ENCODE measurements at regions not wholly inside any gene's neighbourhood (a gene's known extent, or its start where the extent isn't known, plus 50 kb on each side); places are given as distances from the start of the nearest gene placed in this dataset.

DNA sequence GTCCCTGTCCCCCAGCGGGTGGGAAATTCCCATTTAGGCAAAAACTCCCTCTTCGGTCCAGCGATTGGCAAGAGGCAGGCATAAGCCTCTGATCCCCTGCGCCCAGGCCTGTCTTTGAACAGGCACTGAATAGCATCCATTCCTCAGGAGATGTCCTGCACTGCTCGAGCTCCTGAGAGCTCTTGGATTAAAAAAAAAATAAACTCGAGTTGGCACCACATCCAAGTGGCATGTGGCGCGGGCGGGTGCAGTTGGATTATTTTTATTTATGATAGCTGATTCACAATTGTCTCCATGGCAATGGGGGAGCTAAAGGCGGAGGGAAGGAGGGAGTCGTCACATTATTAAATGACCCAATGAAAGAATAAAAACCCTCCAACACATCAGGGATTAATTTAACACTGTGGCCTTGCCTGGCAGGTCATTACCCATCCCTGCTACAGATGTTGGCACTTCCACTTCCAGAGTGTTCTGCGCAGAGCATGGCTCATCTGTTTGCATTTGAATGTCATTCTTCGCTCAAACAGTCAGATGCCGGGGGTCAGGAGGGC, 207.2 kb downstream of the AACS start:
- DNase-seq, result no peak

DNA sequence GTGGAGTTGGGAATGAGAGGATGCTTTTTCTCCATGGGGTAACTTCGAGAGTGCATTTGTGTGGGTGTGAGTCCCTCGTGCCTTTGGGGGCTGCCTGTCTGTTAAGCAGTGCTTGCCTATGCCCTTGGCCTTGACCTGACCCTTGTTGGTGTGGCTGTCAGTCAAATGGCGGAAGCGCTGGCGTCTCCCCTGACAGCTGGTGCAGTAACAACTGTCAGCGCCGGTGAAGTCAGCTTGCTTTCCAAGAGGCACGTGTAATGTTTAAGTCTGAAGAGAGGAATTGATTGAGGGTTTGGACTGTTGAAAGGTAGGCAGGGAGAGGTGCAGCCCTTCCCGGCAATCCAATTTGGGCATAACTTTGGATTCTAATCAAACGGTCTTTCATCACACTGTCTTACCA, 211.3 kb downstream of the AACS start:
- DNase-seq, result no peak

DNA sequence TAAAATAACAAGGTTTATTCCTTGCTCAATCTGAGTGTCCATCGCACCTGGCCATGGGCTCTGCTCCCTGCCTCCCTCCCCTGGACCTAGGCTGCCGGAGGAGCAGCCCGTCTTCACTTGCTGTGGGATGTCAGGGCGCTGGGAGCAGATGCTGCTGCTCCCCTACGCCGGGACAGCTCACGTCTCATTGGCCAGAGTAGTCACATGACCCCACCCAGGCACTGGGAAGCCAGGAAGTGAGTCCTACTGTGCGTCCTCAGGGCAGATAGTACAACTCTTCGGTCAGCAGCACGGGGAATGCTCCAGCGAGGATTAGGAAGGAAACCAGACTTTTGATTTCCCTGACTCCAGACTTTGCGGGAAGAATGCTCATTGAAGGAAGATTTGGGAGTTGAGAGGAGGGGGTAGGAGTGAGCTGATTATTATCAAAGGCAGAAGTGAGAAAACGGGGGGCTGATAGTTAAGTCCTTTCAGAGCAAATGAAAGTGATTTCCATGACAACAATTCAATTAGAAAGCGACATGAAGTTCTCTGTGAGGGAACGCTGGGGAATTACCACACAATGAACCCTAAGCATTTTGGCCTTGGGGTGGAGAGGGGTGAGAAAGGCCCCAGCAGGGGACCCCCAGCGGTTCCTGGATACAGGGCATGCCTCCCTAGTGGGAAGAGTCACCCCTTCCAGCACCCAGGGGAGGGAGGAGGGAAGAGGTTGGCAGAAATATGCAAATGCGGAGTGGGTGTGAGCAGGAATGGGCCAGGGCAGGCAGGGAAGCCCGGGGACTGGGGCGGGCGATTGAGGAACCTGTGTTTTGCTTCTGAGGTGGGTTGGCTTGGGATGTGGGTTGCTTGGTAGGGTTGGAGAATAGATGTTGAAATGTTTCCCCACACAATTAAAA, 215.5 kb downstream of the AACS start:
- DNase-seq, result no peak

DNA sequence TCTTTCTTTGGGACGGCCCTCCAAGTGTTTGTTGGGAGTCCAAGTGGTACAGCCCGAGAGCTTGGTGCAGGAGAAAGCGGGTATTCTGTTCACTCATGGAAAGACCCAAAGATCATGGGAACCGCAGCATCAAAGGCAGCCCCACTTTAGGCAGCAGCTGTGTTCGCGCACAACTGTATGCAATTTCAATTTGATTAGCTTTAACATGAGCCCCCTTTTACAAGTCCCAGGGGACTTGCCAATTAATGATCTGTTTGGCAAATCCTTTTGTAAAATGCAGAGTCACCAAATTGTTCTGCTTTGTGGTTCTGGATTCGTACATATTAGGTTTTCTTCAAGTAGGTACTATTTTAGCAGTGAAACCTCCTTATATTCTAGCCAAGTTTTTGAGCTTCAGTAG, 217.7 kb downstream of the AACS start:
- no peak for DNase-seq

DNA sequence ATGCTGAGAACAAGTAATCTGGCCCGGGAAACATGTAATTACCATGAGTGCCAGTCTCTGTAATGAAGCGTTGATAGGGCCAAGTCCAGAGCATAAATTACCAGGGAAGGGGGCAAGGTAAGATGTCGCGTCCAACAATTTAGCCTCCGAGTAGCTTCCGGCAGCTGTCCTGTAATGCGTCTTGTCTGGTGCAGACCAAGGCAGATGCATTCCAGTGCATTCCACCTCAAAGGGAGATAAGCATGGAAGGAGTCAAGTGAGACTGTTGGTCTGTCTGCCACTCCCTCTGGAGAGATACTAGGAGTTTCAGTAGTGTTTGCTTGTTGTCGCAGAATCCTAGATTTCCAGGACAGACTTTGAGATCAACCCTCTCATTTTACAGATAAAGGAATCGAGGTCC, 218.3 kb downstream of the AACS start:
- DNase-seq, result no peak

DNA sequence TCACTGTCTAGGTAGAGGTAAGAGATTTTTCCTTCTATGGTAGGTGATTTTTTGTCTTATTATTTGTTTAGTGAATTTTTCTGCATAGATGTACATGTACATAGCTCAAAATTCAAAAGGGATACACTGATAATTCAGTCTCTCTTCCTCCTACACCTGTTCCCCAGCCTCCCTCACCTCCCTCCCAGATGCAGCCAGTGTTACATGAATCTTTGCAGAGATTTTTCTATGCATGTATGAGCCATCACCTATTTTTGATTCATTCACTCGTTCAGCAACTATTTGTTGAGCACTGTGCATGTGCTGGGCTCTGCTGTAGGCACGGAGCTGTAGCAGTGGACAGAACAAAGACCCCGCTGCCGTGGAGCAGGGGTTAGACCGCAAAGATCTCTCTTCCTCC, 218.9 kb downstream of the AACS start:
- DNase-seq, result no peak

DNA sequence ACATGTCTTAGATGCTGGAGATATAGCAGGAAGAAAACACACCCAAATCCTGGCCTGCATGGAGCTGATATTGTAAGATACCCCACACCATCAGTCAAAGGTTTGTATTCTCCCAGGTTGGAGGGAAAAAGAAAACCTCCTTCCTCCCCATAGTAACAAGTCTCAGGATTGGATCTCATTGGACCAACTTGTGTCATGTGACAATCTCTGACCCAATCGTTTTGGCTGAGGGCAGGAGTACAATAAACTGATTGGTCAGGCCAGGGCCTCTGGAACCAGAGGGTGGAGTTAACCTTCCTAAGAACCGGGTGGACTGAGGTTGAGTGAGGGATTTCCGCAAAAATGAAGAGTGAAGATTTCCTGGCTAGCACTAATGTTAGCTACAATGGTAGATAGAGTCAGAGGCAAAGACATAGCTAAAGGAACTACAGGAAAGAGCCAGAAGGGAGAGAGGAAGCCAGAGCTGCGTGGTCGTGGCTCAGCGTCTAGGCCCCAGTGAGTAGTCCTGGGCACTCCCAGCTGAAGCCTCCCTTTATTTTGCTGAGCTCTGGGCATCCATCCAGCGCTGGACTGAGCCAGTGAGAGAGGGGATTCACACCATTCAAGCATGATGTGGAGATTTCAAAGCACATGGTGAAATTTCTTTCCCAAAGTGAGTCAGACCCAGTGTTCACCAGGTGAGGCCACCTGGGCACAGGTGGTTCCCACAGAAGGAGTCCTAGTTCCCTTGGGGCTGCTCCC, 219.9 kb downstream of the AACS start:
- no peak for DNase-seq

DNA sequence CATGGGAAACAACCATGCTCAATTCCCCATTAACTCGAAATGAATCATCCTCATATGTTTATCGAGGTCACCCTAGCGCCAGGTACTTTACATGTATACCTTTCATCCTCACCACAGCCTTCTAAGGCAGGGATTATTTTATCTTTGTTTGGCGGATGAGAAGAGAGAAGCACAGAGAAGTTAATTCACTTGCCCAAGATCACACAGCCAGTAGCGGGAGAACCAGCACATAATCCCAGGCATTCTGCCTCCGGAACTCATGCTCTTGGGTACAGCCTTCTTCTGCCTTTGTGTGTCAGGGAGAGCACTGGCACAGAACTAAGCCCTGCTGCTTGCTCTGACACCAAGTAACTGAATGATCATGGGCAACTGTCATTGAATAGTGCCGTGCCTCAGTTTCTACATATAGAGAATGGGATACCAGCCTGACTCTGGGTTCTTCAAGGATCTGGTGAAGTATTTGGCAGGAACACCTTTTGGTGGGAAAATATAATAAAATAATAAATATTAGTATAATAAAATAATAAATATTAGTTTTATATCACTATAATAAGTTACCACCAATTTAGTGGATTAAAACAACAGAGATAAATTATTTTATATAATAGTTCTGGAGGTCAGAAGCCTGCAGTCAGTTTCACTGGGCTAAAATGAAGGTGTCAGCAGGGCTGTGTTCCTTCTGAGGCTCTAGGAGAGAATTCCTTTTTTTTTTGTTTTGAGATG, 220.9 kb downstream of the AACS start:
- DNase-seq, result no peak

DNA sequence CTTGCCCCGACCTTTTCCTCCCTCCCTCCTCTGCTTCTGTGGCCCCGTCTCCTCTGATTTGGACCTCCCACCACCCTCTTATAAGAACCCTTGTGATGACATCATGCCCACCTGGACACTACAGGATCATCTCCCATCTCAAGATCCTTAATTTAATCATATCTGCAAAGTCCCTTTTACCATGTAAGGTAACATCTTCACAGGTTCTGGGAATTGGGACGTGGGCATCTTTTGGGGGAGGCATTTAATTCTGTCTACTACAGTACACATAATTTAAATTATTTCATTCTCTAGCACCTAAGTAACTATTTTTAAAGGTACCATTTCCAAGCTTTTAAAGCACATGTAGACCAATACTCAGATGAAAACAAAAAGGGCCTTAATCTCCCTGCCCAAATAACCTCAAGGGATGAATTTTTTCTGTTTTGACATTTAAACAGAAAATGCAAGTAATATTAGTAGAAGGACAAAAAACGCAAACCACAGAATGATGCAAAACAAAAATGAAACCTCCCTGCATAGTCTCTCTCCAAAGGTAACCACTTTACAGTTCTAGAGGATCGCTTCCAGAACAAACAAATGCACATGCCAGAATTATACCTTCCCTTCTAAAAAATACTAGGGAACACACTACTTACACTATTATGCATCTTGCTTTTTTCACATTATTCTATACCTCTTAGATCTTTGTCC, 222.1 kb downstream of the AACS start:
- no peak for DNase-seq

DNA sequence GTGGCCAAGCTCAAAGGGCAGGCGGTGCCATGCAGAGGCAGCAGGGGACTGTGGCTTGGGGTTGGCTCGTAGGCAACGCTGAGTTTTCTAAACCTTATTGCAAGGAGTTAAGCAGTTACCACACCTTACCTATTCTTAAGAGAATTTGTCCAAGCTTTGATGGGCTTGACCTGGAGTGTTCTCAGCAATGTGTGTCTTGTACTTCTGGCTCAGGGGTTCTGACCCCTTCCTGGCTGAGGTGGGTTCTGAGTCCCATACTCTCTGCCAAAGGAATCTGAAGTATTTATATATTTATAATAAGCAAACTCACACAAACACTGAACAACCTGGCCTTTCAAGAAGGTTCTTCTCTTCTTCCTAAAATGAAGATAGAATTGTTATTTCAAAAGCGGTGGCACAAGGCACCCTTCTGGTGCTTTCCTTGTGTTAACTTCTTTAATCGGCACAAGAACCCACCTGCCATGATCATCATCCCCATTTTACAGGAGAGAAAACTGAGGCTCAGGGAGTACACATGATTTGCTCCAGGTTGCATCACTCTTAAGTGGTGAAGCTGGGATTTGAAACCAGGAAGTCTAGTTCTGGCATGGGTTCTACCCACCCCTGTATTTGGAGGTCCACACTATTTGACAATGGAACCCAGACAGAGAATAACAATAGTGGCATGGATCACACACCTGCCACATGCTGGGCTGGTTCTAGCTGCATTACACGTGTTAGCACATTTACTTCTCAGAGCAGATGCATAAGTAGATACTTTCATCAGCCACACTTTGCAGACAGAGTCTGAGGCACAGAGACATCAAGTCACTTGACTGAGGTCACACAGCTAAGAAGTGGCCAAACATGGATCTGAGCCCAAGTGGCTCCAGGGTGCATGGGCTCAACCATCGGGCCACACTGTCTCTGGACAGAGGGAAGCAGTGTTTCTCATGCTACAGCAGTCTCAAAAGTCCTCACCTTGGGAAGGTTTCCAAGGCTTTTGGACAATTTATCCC, 224.0 kb downstream of the AACS start:
- no peak for DNase-seq

DNA sequence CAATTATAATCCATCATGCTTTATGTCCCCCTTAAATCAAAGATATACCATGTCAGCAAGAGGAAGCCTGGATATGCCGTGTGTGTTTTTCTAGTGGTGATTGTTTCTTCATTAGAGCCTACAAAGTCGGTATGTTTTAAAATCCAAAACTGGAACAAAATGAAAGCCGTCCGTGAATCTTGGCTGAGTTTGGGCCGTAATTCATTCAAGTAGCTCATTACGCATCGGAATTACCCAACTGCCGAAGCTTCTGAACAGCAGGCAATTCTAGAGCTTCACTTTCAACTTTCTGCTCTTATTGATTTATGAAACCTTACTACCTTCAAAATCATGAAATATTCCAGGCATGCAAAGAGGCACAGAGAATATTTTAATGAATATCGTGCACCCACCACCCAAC, 224.7 kb downstream of the AACS start:
- no peak for DNase-seq

DNA sequence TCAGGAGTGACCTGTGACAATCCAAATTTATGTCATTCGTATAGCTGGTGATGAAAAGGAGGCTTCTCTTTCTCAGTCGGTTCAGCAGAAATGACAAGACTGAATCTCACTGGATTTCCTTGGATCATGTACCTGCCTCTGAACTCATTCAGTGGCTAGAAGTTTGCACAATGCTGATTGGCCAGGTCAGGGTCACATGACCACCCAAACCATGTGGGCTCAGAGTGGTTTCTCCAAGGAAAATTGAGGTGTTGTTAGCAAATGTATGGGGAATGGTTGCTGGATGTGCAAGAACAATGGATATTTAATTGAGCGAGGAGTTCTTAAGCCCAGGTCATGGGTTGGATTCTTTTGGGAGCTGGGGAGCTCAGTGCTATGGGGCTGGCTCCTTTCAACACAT, 227.5 kb downstream of the AACS start:
- no peak for DNase-seq

DNA sequence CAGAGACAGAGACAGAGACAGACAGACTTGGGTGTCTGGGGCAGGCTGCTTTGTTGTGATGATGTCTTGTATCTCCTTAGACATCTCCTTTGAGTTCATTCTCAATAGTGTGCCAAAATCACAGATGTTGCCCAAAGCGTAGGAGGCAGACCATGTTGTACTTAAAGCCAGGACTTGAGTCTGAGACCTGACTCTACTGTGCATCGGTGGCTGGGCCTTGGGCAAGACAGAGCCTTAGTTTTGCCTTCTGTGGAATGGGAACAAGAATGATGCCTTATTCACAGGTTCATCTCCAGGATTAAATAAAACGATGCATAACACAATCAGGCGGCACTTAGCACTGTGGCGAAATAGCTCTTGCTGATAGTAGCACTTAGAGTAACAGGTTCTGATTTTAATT, 230.3 kb downstream of the AACS start:
- no peak for DNase-seq

DNA sequence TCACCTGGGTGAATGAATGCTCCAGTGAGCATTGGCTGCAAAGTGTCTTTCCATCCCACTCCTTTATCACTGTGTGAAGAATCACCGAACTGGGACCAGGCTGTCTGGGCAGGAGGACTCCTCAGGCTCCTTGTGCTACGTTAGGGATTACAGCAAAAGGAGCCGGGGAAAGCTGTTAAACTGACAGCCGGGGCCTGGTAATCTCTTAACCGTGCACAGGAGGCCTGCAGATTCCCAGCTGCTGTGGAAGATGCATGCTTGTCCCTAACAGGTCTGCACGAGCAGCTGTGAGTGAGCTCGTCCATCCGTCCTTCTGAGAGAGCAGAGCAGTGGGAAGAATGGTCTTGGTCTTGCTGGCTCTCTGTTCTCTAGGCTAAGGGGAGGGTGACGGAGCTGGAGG, 231.5 kb downstream of the AACS start:
- no peak for DNase-seq

DNA sequence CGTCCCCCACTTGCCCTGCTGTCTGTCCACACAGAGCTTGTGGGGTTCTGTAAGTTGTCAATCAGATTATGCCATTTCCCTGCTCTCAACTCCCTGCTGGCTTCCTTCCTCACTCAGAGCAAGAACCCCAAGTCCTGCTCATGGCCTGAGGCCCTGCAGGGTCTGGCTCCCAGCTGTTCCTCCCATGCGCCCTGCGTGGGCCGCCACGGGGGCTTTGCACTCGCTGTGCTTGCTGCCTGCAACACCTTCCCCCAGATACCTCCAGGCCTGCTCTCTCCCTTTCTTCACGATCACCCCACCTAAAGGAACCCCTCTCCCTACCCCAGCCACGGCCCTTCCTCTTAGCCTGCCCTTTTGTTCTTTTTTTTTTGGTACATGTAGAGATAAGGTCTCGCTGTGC, 234.6 kb downstream of the AACS start:
- DNase-seq, result no peak

DNA sequence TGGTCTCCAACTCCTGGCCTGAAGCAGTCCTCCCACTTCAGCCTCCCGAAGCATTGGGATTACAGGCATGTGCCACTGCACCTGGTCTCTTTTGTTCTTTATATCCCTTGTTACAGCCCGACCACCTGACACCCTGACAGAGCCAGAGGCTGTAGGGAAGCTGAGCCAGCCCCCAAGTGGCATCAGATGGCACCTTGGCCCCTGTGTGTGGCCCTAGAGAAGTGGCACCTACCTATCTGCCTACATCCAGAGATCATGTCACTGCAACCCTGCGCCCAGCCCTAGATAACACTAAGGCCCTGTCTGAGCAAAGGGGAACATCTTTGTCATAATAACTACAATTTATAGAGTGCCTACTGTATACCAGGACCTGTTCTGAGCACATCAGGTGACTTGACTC, 235.0 kb downstream of the AACS start:
- no peak for DNase-seq

DNA sequence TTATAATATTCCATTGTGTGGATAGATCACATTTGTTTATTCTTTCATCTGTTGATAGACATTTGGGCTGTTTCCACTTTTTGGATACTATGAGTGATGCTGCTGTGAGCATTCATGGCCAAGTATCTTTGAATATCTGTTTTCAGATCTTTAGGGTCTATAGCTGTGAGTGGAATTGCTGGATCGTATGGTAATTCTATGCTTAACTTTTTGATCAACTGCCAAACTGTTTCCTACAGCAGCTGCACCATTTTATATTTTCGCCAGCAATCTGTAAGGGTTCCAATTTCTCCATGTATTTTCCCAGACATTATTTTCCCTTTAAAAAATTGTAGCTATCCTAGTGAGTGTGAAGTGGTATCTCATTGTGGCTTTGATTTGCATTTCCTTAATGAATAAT, 238.1 kb downstream of the AACS start:
- no peak for DNase-seq

DNA sequence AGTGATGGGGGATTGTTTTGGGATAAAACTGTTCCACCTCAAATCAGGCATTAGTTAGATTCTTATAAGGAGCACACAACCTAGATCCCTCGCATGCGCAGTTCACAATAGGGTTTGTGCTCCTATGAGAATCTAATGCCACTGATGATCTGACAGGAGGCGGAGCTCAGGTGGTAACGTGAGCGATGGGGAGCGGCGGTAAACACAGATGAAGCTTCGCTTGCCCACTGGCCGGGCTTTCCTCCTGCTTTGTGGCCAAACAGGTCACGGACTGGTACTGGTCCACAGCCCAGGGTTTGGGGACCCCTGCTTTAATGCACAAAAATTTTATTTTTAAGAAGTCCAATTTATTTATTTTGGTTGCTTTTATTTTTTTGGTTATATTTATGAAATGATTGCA, 238.8 kb downstream of the AACS start:
- no peak for DNase-seq

DNA sequence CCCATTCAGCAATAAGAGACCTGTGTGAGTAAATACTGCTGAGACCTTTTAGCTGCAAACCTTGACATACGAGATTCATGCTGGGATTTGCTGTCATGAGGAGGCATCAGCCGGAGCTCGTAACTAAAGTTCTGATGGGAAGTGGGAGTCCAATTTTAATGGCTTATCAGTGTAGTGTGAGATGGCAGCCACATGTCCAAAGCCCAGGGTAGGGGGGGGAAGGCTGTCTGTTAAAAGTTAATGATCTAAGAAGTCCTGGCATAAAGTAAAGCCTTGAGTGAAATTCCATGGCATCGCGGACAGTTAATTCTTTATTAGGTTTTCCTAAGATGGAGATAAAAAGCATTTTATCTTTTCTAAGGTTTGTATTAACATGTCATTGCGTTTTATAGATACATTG, 240.0 kb downstream of the AACS start:
- no peak for DNase-seq

DNA sequence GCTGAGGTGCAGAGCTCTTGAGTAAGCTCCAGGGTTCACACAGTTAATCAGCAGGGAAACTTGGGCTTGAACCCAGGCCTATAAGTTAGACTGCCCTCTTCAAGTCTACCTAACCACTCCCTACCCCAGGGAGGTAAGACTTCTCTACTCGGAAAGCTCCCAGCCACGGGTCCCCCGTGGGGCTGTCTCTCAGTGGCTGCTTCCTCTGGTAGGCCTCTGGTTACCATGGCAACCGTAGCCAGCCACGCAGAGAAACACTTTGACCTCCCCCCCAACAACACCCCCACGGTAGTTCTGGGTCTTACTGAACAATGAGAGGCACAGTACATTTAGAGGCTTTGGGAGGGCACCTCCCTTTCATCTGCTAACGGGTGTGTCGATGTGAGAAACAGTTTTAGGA, 245.2 kb downstream of the AACS start:
- no peak for DNase-seq

DNA sequence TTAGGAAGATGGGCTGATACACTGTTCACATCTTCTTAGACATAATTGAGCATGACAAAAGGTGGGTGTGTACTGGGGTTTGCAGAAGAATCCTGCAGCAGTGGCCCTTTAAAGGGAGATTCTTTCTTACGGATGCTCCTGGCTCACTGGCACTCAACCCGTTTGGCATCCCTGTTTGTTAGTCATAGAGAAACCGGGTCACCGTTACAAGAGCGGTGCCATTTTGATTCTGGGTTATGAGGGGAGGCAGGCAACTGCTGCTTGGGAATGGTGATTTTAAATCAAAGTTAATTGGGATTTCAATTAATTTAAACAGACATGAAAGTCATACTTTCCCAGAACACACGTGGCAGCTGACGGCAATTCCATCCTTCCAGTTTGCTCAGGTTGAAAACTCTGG, 245.8 kb downstream of the AACS start:
- no peak for DNase-seq

DNA sequence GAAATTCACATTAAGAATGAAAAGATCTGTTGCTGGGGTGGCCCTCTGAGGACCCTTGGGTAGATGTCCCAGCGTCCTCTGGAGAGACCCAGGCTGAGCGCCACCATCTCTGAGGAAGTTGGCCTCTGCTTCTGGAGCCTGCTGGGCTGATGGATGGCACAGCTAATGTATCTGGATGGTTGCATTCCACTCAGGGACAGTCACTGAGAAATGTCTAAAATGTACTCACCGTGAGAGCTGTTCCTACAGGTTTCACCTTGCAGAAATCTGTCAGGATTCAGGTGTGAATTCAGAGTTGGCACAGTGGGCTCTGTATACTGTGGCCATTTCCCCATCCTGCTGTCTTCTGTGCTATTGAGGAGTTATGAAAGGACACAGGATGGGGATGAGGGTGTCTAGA, 247.2 kb downstream of the AACS start:
- DNase-seq, result no peak
